ENCODE measurements at regions not wholly inside any gene's neighbourhood (a gene's known extent, or its start where the extent isn't known, plus 50 kb on each side); places are given as distances from the start of the nearest gene placed in this dataset.

GRCh38 chr12:61356485-61356884, 903.7 kb upstream of the USP15 start:
- H3K27me3 ChIP-seq (replicated peaks; ENCODE audit: control insufficient read depth, insufficient read depth, low read length): no peaks in the 10 kb centered on the region
- H3K4me3 ChIP-seq (ENCODE audit: low read length): no peak overlapping the region
- no peaks in the 10 kb centered on the region for H3K4me1 ChIP-seq (ENCODE audit: control insufficient read depth, insufficient read depth, low read length)
- H3K9me3 ChIP-seq (ENCODE audit: control insufficient read depth, low read length): no peaks in the 10 kb centered on the region
- no peak for DNase-seq (ENCODE audit: low read depth)
- no peak overlapping the region for H3K9ac ChIP-seq (ENCODE audit: low read length)
- no peaks in the 10 kb centered on the region for H3K36me3 ChIP-seq (ENCODE audit: control insufficient read depth, insufficient read depth, low read length, severe bottlenecking)

DNA sequence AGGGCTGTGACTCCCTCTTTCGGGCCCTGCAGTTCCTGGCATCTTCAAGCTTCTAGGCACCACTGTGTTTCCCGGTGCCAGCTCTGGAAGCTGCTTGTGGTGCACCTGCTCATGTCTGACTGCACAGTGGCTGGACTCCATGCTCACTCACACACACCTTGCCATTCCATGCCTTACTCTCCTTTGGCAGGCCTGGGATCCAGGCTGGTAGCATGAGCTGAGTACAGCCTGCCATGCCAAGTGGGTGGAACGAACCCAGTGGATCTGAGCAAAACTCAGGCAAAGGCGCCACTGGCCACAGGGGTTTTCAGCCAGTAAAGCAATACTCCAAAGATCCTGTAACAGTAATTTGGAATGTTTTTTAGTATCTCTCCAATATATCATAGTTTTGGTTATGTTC, 902.7 kb upstream of the USP15 start:
- Histone ChIP-seq H3K4me1 (ENCODE audit: control insufficient read depth, insufficient read depth, low read length) (no peaks in the 10 kb centered on the region), H3K36me3 (ENCODE audit: control insufficient read depth, insufficient read depth, low read length, severe bottlenecking) (no peaks in the 10 kb centered on the region), H3K9me3 (ENCODE audit: control insufficient read depth, low read length) (no peaks in the 10 kb centered on the region), H3K9ac (ENCODE audit: low read length) (no peak overlapping the region), H3K27me3 (replicated peaks; ENCODE audit: control insufficient read depth, insufficient read depth, low read length) (no peaks in the 10 kb centered on the region), H3K4me3 (ENCODE audit: low read length) (no peak overlapping the region)
- DNase-seq (ENCODE audit: low read depth): no peak

- Histone ChIP-seq H3K9me3 (ENCODE audit: control insufficient read depth, low read length) (no peaks in the 10 kb centered on the region), H3K36me3 (ENCODE audit: control insufficient read depth, insufficient read depth, low read length, severe bottlenecking) (no peaks in the 10 kb centered on the region), H3K9ac (ENCODE audit: low read length) (no peak overlapping the region), H3K27me3 (replicated peaks; ENCODE audit: control insufficient read depth, insufficient read depth, low read length) (no peaks in the 10 kb centered on the region), H3K4me3 (ENCODE audit: low read length) (no peak overlapping the region), H3K4me1 (ENCODE audit: control insufficient read depth, insufficient read depth, low read length) (no peaks in the 10 kb centered on the region)
- DNase-seq (ENCODE audit: low read depth): no peak
These were observed 898.2 kb upstream of the USP15 start for GRCh38 chr12:61362037-61362436.

GRCh38 chr12:61365001-61365400, 895.2 kb upstream of the USP15 start:
- no peaks in the 10 kb centered on the region for H3K36me3 ChIP-seq (ENCODE audit: control insufficient read depth, insufficient read depth, low read length, severe bottlenecking)
- DNase-seq (ENCODE audit: low read depth): no peak
- H3K9me3 ChIP-seq (ENCODE audit: control insufficient read depth, low read length): no peaks in the 10 kb centered on the region
- no peak overlapping the region for H3K9ac ChIP-seq (ENCODE audit: low read length)
- H3K4me3 ChIP-seq (ENCODE audit: low read length): no peak overlapping the region
- no peaks in the 10 kb centered on the region for H3K27me3 ChIP-seq (replicated peaks; ENCODE audit: control insufficient read depth, insufficient read depth, low read length)
- H3K4me1 ChIP-seq (ENCODE audit: control insufficient read depth, insufficient read depth, low read length): no peaks in the 10 kb centered on the region

DNA sequence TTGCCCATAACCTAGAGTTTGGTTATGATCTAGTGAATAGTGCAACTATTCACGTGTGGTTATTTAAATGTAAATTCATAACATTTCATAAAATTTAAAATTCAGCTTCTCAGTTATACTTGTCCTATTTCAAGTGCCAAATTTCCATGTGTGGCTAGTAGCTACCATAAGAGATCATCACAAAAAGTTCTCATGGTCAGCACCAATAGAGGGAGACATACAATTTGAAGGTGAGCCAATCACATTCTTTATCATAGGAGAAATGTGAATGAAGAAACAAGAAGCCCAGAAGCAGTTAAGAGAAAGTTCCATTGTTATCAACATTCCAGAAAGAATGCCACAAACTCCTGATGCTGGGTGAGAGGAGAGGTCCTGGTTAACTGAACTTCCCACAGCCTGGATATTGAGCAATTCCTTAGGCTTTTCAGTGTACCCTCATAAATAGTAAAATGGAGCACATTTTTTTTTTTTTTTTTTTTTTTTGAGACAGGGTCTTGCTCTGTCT, 892.9 kb upstream of the USP15 start:
- H3K9ac ChIP-seq (ENCODE audit: low read length): no peak overlapping the region
- H3K36me3 ChIP-seq (ENCODE audit: control insufficient read depth, insufficient read depth, low read length, severe bottlenecking): no peaks in the 10 kb centered on the region
- no peaks in the 10 kb centered on the region for H3K27me3 ChIP-seq (replicated peaks; ENCODE audit: control insufficient read depth, insufficient read depth, low read length)
- H3K9me3 ChIP-seq (ENCODE audit: control insufficient read depth, low read length): no peaks in the 10 kb centered on the region
- no peak for DNase-seq (ENCODE audit: low read depth)
- no peaks in the 10 kb centered on the region for H3K4me1 ChIP-seq (ENCODE audit: control insufficient read depth, insufficient read depth, low read length)
- no peak overlapping the region for H3K4me3 ChIP-seq (ENCODE audit: low read length)

GRCh38 chr12:61369241-61369910, 890.8 kb upstream of the USP15 start:
- H3K36me3 ChIP-seq (ENCODE audit: control insufficient read depth, insufficient read depth, low read length, severe bottlenecking): no peaks in the 10 kb centered on the region
- H3K4me3 ChIP-seq (ENCODE audit: low read length): no peak overlapping the region
- no peaks in the 10 kb centered on the region for H3K9me3 ChIP-seq (ENCODE audit: control insufficient read depth, low read length)
- H3K9ac ChIP-seq (ENCODE audit: low read length): no peak overlapping the region
- no peaks in the 10 kb centered on the region for H3K27me3 ChIP-seq (replicated peaks; ENCODE audit: control insufficient read depth, insufficient read depth, low read length)
- no peak for DNase-seq (ENCODE audit: low read depth)
- H3K4me1 ChIP-seq (ENCODE audit: control insufficient read depth, insufficient read depth, low read length): no peaks in the 10 kb centered on the region

GRCh38 chr12:61384511-61384910, 875.7 kb upstream of the USP15 start:
- DNase-seq (ENCODE audit: low read depth): peak; percentile 0
- Histone ChIP-seq H3K27me3 (replicated peaks; ENCODE audit: control insufficient read depth, insufficient read depth, low read length) (no peaks in the 10 kb centered on the region), H3K4me3 (ENCODE audit: low read length) (no peak overlapping the region), H3K4me1 (ENCODE audit: control insufficient read depth, insufficient read depth, low read length) (no peaks in the 10 kb centered on the region), H3K36me3 (ENCODE audit: control insufficient read depth, insufficient read depth, low read length, severe bottlenecking) (no peaks in the 10 kb centered on the region), H3K9ac (ENCODE audit: low read length) (no peak overlapping the region), H3K9me3 (ENCODE audit: control insufficient read depth, low read length) (no peaks in the 10 kb centered on the region)

DNA sequence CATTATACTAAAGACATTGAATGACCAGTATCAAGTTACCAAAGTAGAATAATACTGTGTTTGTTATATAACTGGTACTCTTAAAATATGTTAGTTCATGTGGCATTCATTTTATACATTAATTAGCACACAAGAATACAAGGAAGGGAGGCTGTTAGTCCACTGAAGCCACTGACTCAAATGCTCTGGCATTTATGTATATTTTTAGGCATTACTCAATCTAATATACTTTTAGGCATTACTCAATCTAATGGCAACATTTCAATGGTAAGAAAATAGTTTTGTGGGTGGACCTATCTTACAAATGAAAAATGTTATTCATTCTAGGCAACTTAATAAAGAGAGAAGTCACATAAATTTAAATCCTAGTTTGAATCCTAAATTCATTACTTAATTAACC, 874.4 kb upstream of the USP15 start:
- Histone ChIP-seq H3K27me3 (replicated peaks; ENCODE audit: control insufficient read depth, insufficient read depth, low read length) (no peaks in the 10 kb centered on the region), H3K9ac (ENCODE audit: low read length) (no peak overlapping the region), H3K36me3 (ENCODE audit: control insufficient read depth, insufficient read depth, low read length, severe bottlenecking) (no peaks in the 10 kb centered on the region), H3K4me1 (ENCODE audit: control insufficient read depth, insufficient read depth, low read length) (no peaks in the 10 kb centered on the region), H3K9me3 (ENCODE audit: control insufficient read depth, low read length) (no peaks in the 10 kb centered on the region), H3K4me3 (ENCODE audit: low read length) (no peak overlapping the region)
- peak; percentile 48 for DNase-seq (ENCODE audit: low read depth)

- Histone ChIP-seq H3K9ac (ENCODE audit: low read length) (no peak overlapping the region), H3K27me3 (replicated peaks; ENCODE audit: control insufficient read depth, insufficient read depth, low read length) (no peaks in the 10 kb centered on the region), H3K4me1 (ENCODE audit: control insufficient read depth, insufficient read depth, low read length) (no peaks in the 10 kb centered on the region), H3K9me3 (ENCODE audit: control insufficient read depth, low read length) (no peaks in the 10 kb centered on the region), H3K4me3 (ENCODE audit: low read length) (no peak overlapping the region), H3K36me3 (ENCODE audit: control insufficient read depth, insufficient read depth, low read length, severe bottlenecking) (no peaks in the 10 kb centered on the region)
- DNase-seq (ENCODE audit: low read depth): no peak
These were observed 862.5 kb upstream of the USP15 start for GRCh38 chr12:61397668-61398067.

- Histone ChIP-seq H3K4me1 (ENCODE audit: control insufficient read depth, insufficient read depth, low read length) (no peaks in the 10 kb centered on the region), H3K36me3 (ENCODE audit: control insufficient read depth, insufficient read depth, low read length, severe bottlenecking) (no peaks in the 10 kb centered on the region), H3K9ac (ENCODE audit: low read length) (no peak overlapping the region), H3K4me3 (ENCODE audit: low read length) (no peak overlapping the region), H3K27me3 (replicated peaks; ENCODE audit: control insufficient read depth, insufficient read depth, low read length) (no peaks in the 10 kb centered on the region), H3K9me3 (ENCODE audit: control insufficient read depth, low read length) (no peaks in the 10 kb centered on the region)
- no peak for DNase-seq (ENCODE audit: low read depth)
These were observed 848.0 kb upstream of the USP15 start for GRCh38 chr12:61412201-61412600.

DNA sequence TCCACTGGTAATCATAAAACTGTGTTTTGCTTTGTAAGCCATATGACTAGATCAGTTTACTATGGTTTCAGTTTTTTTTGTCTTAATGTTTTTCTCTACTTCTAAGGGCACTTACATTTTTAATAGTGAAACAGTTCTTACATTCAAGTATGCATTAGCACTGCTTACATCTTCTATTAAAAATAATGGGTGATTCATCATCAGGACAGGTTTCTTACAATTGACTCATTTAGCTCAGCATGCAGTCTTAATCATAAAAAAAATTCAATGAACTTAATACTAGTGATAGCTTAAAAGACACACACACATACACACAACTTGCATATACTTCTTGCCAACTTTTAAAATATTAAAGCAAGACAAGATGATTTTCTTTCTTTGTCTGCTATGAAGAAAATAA, 845.7 kb upstream of the USP15 start:
- no peak overlapping the region for H3K4me3 ChIP-seq (ENCODE audit: low read length)
- H3K9ac ChIP-seq (ENCODE audit: low read length): no peak overlapping the region
- no peak for DNase-seq (ENCODE audit: low read depth)
- H3K27me3 ChIP-seq (replicated peaks; ENCODE audit: control insufficient read depth, insufficient read depth, low read length): no peaks in the 10 kb centered on the region
- no peaks in the 10 kb centered on the region for H3K9me3 ChIP-seq (ENCODE audit: control insufficient read depth, low read length)
- H3K36me3 ChIP-seq (ENCODE audit: control insufficient read depth, insufficient read depth, low read length, severe bottlenecking): no peaks in the 10 kb centered on the region
- no peaks in the 10 kb centered on the region for H3K4me1 ChIP-seq (ENCODE audit: control insufficient read depth, insufficient read depth, low read length)

DNA sequence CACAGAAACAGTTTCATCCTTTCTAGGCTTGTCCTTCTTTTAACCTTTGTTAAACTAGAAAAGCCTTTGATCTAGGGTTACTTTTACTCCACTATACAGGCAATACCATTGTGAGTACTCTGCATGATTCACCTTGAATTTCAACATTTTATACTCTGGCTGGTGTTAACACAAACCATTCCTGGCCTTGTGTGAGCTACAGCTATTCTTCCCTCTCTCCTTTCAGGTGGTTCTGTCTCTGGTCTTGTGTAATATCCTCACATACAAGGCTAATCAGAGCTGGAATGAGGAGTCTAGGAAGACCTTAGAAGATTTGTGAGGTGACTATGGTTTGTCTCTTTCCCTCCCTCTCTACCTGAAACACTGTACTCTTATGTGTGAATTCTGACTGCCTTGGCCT, 837.4 kb upstream of the USP15 start:
- no peak for DNase-seq (ENCODE audit: low read depth)
- no peaks in the 10 kb centered on the region for H3K36me3 ChIP-seq (ENCODE audit: control insufficient read depth, insufficient read depth, low read length, severe bottlenecking)
- no peaks in the 10 kb centered on the region for H3K9me3 ChIP-seq (ENCODE audit: control insufficient read depth, low read length)
- H3K27me3 ChIP-seq (replicated peaks; ENCODE audit: control insufficient read depth, insufficient read depth, low read length): no peaks in the 10 kb centered on the region
- no peaks in the 10 kb centered on the region for H3K4me1 ChIP-seq (ENCODE audit: control insufficient read depth, insufficient read depth, low read length)
- H3K9ac ChIP-seq (ENCODE audit: low read length): no peak overlapping the region
- no peak overlapping the region for H3K4me3 ChIP-seq (ENCODE audit: low read length)

Measured in adipocyte (in vitro differentiated cells).